ENCODE measurements at regions not wholly inside any gene's neighbourhood (a gene's known extent, or its start where the extent isn't known, plus 50 kb on each side); places are given as distances from the start of the nearest gene placed in this dataset.

DNA sequence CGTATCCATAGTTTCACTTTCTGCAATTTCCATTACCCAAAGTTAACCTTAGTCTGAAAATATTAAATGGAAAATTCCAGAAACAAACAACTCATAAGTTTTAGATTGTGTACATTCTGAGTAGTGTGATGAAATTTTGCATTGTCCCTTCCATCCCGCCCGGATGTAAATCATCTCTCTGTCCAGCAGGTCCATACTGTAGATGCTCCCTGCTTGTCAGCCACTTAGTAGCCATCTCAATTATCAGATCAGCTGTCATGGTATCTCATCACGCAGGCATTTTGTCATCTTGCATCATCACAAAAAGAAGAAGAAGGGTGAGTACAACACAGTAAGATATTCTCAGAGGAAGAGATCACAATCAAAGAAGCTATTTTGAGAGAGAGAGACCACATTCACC is 185.0 kb upstream of the STK17B start:
- TF ChIP-seq POLR2AphosphoS5 (IDR thresholded peaks at IDR 0.05; ENCODE audit: insufficient read depth in 1 of 2, low read depth in 1 of 2) (no peak), POLR2A (IDR thresholded peaks at IDR 0.05) (no peak)
- TF ChIP-seq, protein P1, sequence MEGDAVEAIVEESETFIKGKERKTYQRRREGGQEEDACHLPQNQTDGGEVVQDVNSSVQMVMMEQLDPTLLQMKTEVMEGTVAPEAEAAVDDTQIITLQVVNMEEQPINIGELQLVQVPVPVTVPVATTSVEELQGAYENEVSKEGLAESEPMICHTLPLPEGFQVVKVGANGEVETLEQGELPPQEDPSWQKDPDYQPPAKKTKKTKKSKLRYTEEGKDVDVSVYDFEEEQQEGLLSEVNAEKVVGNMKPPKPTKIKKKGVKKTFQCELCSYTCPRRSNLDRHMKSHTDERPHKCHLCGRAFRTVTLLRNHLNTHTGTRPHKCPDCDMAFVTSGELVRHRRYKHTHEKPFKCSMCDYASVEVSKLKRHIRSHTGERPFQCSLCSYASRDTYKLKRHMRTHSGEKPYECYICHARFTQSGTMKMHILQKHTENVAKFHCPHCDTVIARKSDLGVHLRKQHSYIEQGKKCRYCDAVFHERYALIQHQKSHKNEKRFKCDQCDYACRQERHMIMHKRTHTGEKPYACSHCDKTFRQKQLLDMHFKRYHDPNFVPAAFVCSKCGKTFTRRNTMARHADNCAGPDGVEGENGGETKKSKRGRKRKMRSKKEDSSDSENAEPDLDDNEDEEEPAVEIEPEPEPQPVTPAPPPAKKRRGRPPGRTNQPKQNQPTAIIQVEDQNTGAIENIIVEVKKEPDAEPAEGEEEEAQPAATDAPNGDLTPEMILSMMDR (IDR thresholded peaks at IDR 0.05): no peak

Data from vagina (tissue), 2 donors.